HG02943 (cell line): ENCODE measurements at regions not wholly inside any gene's neighbourhood (a gene's known extent, or its start where the extent isn't known, plus 50 kb on each side); places are given as distances from the start of the nearest gene placed in this dataset.

Experiments
- ATAC-seq: cut with Tn5 transposase; IDR thresholded peaks from one replicate; pipeline ENCODE4 v1.9.1; 2021; ENCODE audit warnings: mild to moderate bottlenecking, low read depth, moderate library complexity; ENCODE audit not compliant: unreplicated experiment

- no peak for ATAC-seq
Observed at GRCh38 chr1:193487722-193488121, 301.3 kb upstream of the B3GALT2 start.

- no peak for ATAC-seq
Observed at GRCh38 chr1:193486671-193487229, 300.3 kb upstream of the B3GALT2 start.

GRCh38 chr1:193480755-193481154 lies 294.3 kb upstream of the B3GALT2 start:
- no peak for ATAC-seq

- peak; percentile 97 for ATAC-seq
Observed at GRCh38 chr1:193479187-193479586, 292.8 kb upstream of the B3GALT2 start.

GRCh38 chr1:193476748-193477147 lies 290.3 kb upstream of the B3GALT2 start:
- no peak for ATAC-seq

GRCh38 chr1:193473932-193474331 lies 287.5 kb upstream of the B3GALT2 start:
- ATAC-seq, result no peak

GRCh38 chr1:193472838-193473398 lies 286.5 kb upstream of the B3GALT2 start:
- ATAC-seq, result no peak

GRCh38 chr1:193472430-193472829 lies 286.0 kb upstream of the B3GALT2 start:
- no peak for ATAC-seq

GRCh38 chr1:193471981-193472380 lies 285.6 kb upstream of the B3GALT2 start:
- no peak for ATAC-seq

- ATAC-seq, result no peak
Observed at GRCh38 chr1:193463326-193463932, 277.0 kb upstream of the B3GALT2 start.

GRCh38 chr1:193462629-193463320 lies 276.4 kb upstream of the B3GALT2 start:
- peak; percentile 67 for ATAC-seq

GRCh38 chr1:193458628-193459027 lies 272.2 kb upstream of the B3GALT2 start:
- no peak for ATAC-seq

GRCh38 chr1:193457676-193458075 lies 271.3 kb upstream of the B3GALT2 start:
- ATAC-seq, result no peak

- no peak for ATAC-seq
Observed at GRCh38 chr1:193456811-193457280, 270.4 kb upstream of the B3GALT2 start.

GRCh38 chr1:193451606-193452005 lies 265.2 kb upstream of the B3GALT2 start:
- ATAC-seq, result no peak

- no peak for ATAC-seq
Observed at GRCh38 chr1:193451001-193451400, 264.6 kb upstream of the B3GALT2 start.

- peak; percentile 86 for ATAC-seq
Observed at GRCh38 chr1:193448682-193449461, 262.5 kb upstream of the B3GALT2 start.

- no peak for ATAC-seq
Observed at GRCh38 chr1:193443886-193444285, 257.5 kb upstream of the B3GALT2 start.

GRCh38 chr1:193438771-193439170 lies 252.4 kb upstream of the B3GALT2 start:
- ATAC-seq, result peak; percentile 66

GRCh38 chr1:193438312-193438711 lies 251.9 kb upstream of the B3GALT2 start:
- ATAC-seq, result peak; percentile 15

- peak; percentile 54 for ATAC-seq
Observed at GRCh38 chr1:193437785-193438184, 251.4 kb upstream of the B3GALT2 start.
